Ramos (cell line): ENCODE measurements at regions not wholly inside any gene's neighbourhood (a gene's known extent, or its start where the extent isn't known, plus 50 kb on each side); places are given as distances from the start of the nearest gene placed in this dataset.

Experiments
- in situ Hi-C: fragments of 300-500 bp; cut with MboI; formaldehyde crosslinking; loops from one replicate; pipeline ENCODE4 v1.14.3; 2022; ENCODE audit warnings: low sequenced_read_pairs; ENCODE audit not compliant: unreplicated experiment

- in situ Hi-C loops: no loop called here
These were observed 71.2 kb upstream of the DUSP10 start for GRCh38 chr1:221812905-221813597.

GRCh38 chr1:221812088-221812752, 70.3 kb upstream of the DUSP10 start:
- in situ Hi-C loops: no loop called here

GRCh38 chr1:221810406-221810805, 68.5 kb upstream of the DUSP10 start:
- in situ Hi-C loops: no loop called here

- in situ Hi-C loops: no loop called here
These were observed 67.5 kb upstream of the DUSP10 start for GRCh38 chr1:221809091-221810029.

GRCh38 chr1:221806984-221807383, 65.1 kb upstream of the DUSP10 start:
- in situ Hi-C loops: no loop called here

- in situ Hi-C loops: no loop called here
These were observed 64.3 kb upstream of the DUSP10 start for GRCh38 chr1:221806236-221806635.

- in situ Hi-C loops: no loop called here
These were observed 63.2 kb upstream of the DUSP10 start for GRCh38 chr1:221805121-221805520.

GRCh38 chr1:221804303-221804702, 62.4 kb upstream of the DUSP10 start:
- in situ Hi-C loops: no loop called here

GRCh38 chr1:221801773-221802516, 60.1 kb upstream of the DUSP10 start:
- in situ Hi-C loops: no loop called here

- in situ Hi-C loops: no loop called here
These were observed 59.4 kb upstream of the DUSP10 start for GRCh38 chr1:221801251-221801661.

- in situ Hi-C loops: no loop called here
These were observed 58.9 kb upstream of the DUSP10 start for GRCh38 chr1:221800831-221801230.

GRCh38 chr1:221797506-221797905, 55.6 kb upstream of the DUSP10 start:
- in situ Hi-C loops: no loop called here

GRCh38 chr1:221796700-221797099, 54.8 kb upstream of the DUSP10 start:
- in situ Hi-C loops: no loop called here

GRCh38 chr1:221795380-221795779, 53.5 kb upstream of the DUSP10 start:
- in situ Hi-C loops: no loop called here

- in situ Hi-C loops: no loop called here
These were observed 53.0 kb upstream of the DUSP10 start for GRCh38 chr1:221794935-221795334.

- in situ Hi-C loops: no loop called here
These were observed 52.3 kb upstream of the DUSP10 start for GRCh38 chr1:221794079-221794670.

- in situ Hi-C loops: no loop called here
These were observed 51.7 kb upstream of the DUSP10 start for GRCh38 chr1:221793439-221794078.

- in situ Hi-C loops: no loop called here
These were observed 50.0 kb upstream of the DUSP10 start for GRCh38 chr1:221791846-221792245.
